ENCODE measurements at regions not wholly inside any gene's neighbourhood (a gene's known extent, or its start where the extent isn't known, plus 50 kb on each side); places are given as distances from the start of the nearest gene placed in this dataset.

GRCh38 chr6:154938221-154938580 is 56.9 kb upstream of the TIAM2 start:
- no peak for TF ChIP-seq POLR2A (IDR thresholded peaks at IDR 0.05)
- TF ChIP-seq CTCF (IDR thresholded peaks at IDR 0.05) = no peak
